ENCODE measurements at regions not wholly inside any gene's neighbourhood (a gene's known extent, or its start where the extent isn't known, plus 50 kb on each side); places are given as distances from the start of the nearest gene placed in this dataset.

DNA sequence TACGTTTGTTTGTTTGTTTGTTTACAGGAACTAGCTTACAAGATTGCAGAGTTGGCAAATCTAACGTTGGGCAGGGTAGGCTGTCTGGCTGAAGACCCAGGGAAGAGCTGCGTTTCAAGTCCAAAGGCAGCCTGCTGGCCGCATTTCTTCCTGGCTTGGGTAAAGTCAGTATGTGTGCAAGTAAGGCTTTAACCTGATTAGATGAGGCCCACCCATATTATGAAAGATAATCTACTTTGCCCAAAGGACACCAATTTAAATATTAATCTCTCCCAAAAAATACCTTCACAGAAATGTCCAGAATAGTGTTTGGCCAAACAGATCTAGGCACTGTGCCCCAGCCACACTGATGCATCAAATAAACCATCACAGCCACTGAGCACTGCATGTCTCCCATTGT is 228.9 kb upstream of the HABP2 start:
- DNase-seq (ENCODE audit: low read depth in 2 of 2): no peak

DNA sequence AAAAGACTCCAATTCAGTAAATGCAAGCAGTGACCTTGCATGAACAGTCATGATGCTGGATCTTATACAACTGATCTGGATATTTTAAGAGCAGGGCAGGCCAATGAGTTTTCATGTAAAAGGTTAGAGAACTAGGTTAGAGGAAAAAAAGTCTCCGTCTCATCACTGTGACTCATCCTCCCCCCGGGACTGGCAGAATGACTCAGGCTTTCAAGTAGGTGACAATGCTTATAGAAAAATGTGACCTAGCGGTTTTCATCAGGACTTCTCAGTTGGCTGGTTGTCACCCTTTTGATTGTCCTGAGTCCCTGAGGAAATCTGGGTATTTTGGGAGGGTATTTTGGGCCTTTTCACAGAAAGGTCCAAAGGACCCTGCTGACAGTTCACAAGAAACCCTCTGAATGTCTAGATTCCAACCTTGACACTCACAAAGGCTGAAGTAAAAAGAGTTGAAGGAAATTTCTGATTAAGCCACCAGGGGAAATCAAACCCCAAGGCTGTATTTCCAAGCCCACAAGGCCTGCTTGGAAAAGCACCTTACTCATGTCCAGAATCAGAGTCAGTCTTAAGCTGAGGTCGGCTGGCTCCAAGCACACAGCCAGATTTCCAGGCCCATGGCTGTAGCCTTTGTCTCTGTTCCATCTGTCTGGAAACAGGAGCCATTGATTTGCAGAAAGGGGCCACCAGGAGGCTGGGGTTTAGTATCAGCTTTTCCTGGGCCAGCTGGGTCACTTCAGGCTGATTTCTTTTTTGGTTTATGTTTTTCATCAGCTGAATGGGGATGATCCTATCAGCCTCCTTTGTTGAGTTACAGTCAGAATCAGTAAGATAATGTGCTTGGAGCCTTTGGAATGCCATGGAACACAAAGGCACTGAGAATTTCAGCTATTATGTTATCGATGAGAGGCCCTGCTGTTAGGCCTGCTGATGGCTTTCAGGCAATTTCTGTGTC is 226.4 kb upstream of the HABP2 start:
- DNase-seq (ENCODE audit: low read depth in 2 of 2): peak; percentile 1 to 9

DNA sequence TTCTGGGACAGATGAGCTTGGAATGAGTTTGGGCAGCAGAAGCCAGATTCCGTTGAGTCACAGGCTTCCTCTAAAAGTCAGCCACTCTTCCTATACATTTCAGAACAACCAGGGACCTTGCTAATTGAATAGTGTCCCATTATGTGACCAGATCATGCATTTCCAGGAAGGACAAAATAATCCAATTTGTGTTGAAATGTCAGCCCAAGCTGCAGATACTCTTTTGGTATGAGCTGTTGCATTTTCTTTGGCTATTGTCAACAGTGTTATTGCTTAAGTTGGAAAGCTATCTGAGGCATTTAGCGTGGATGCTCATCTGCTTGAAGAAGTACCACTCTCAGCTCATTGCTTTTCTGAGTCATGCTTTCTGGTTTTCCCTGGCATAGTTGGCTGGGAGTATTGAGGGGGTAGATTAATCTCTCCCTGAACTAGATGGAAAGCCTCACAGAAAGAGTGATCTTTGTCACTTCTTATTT is 223.7 kb upstream of the HABP2 start:
- no peak for DNase-seq (ENCODE audit: low read depth in 2 of 2)

DNA sequence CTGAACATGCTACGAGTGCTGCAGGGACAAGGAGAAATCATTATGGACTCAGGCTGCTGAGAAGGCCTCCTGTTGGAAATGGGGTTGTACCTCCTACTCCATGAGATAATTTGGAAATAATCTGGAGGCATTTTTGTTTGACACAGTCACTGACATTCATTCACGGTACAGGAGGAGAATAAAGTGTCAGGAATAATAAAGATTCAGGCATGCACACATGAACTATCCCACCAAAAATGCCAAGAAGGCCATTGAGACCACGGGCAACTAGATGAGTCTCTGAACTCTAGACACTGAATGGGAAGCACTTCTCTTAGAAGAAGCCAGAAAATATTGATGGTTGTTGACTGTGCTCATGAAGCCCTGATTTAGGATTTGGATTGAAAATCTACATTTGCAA is 220.9 kb upstream of the HABP2 start:
- DNase-seq (ENCODE audit: low read depth in 2 of 2): no peak

DNA sequence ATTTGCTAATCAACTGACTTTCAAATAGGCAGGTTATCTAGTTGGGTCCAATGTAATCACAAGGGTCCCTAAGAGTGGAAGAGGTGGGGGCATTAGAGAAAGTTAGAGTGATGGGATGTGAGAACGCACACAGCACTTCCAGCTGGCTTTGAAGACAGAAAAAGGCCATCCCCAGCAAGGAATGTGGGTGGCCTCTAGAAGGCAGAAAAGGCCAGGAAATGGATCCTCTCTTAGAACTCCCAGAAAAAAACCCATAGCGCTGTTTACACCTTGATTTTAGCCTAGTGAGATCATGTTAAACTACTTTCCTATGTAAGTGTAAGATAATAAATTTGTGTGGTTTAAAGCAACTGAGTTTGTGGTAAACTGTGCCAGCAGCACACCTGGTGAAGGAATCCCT is 219.5 kb upstream of the HABP2 start:
- no peak for DNase-seq (ENCODE audit: low read depth in 2 of 2)

DNA sequence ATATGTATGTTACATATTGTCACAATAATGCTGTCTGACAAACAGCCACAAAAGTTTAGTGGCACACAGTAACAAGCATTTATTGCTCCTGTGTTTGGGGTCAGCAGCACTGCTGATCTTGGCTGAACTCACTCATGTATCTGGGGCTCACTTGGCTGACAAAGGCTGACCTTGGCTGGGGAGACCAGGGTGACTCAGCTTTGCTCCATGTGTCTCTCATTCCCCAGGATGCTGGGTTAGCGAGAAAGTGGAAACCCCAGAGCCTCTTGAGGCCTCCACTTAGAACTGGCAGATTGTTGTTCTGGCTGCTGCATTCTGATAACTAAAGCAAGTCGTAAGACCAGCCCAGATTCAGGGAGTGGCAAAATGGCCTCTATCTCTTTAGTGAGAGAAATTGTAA is 217.3 kb upstream of the HABP2 start:
- DNase-seq (ENCODE audit: low read depth in 2 of 2): no peak

DNA sequence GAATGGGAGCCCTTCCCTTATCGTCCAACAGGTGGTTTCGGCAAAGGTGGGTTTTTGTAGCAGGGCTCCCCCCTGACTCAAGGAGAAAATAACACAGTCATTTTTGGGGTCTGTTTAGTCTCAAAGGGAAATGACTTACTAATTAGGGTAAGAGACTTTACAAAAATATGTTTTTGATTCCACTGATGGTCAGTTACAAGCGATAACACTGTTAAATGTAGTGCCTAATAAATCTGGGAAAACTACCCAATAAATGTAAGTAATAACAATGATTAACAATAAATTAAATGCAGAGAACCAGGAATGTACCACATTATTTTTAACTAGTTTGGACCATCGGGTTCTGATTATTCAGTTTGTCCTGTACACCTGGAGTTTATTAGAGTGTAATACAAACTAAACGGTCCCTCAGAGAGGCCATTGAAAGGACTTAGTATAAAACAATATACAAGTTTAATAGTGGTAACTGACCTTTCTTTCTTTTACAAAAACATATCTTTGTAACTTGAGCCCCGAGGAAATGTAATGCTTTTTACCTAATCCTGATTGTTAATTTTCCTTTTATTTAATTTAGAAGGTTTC is 216.2 kb upstream of the HABP2 start:
- no peak for DNase-seq (ENCODE audit: low read depth in 2 of 2)

DNA sequence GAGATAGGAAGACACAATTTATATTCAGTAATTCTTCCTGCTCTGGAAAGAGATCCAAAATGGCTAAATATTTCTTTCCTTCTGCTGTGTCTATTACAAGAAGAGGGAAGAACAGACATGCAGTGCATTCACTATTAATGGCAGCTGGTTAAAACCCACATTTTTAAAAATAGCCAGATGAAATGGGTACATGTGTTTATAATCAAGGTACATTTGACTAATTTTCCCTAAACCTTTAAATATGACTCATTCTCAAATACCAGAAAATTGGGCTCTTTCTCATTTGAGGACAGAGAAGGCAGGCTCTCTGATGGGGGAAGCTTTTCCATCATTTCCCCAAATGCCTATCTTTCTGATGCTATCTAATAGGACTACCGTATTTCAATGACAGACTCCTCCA is 215.7 kb upstream of the HABP2 start:
- DNase-seq (ENCODE audit: low read depth in 2 of 2): no peak

DNA sequence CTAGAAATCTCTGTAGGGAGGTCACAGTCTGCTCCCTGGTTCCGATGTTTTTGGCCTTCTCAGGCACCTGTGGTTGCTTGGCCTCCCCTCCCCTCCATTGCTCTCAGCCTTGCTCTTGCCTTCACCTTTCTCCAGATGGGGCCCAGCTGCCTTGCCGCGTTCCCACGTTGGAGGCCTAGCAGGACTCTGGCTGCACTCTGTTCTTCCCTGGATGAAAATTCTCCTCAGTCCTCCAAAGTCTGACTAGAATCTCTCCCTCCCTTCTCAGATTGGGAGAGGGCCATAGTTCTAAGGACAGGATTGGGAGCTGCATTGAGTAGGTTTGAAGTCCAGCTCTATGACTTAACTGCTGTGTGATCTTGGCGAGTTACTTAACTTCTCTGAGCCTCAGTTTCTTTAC is 213.7 kb upstream of the HABP2 start:
- no peak for DNase-seq (ENCODE audit: low read depth in 2 of 2)

DNA sequence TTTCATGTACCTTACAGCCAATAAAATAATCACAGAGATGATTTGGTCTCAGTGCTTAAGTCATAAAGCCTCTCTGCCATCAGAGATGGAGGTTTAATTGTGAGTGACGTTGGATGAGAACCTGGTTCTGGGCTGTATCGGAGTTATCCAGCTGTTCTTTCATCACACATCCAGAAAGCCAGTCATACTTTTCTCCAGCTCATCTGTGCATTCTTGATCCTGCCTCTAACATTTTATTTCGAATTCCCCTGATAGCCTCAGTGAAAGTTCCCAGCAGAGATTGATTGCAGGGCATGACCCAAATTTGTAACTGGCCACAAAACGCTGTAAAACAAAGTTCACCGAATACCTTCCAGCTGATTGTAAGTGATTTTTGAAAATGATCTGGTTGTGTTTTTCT is 212.6 kb upstream of the HABP2 start:
- no peak for DNase-seq (ENCODE audit: low read depth in 2 of 2)

DNA sequence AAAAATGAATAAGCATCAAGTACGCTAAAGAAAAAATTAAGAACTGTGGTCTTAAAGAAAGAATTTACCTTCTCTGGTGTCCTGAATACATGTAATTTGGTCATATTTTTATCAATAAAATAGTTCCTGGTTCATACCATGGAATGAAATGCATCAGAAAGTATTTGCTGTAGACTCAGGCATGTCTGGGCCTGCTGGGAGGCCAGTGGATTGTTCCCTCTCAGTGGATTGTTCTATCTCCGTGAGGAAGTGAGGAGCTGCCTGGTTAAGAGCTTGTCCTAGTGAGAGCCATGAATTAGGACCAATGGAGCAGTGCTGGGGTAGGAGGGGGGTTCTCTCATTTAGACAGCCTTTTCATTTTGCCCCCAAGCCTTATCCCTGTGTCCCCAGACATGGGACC is 211.7 kb upstream of the HABP2 start:
- DNase-seq (ENCODE audit: low read depth in 2 of 2): no peak

DNA sequence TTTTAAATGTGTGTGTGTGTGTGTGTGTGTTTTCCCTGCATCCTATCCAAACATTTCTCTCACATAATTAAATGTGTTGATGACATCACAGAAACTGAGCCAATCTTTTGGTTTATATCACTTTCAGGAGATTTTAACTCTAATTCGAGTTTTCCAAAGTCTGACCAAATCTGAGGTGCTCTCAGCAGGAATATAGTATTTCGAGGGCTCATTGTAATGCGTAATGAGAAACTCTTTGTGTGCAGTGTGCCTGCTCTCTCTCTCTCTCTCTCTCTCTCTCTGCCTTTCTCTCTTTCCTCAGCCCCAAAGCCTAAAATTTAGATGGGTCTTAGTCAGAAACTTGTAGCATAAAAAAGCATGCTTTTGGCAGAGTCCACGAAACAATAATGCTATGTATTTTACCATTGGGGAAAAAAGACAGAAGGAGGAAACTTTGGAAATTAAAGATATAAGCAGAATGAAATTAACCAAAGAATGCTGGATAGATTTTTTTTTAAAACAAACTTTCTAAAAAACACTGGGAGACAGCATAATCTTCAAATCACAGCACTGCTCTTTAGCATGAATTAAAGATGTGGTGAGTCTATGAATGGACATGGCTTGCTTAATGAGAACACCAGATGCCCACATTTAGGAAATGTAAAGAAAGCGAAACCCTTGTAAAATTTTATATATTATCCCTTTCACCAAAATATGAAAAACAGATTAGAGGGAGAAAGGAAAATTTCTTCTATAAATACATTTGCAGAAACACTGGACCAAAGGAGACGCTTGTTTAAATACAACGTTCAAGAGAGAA is 206.8 kb upstream of the HABP2 start:
- no peak for DNase-seq (ENCODE audit: low read depth in 2 of 2)

DNA sequence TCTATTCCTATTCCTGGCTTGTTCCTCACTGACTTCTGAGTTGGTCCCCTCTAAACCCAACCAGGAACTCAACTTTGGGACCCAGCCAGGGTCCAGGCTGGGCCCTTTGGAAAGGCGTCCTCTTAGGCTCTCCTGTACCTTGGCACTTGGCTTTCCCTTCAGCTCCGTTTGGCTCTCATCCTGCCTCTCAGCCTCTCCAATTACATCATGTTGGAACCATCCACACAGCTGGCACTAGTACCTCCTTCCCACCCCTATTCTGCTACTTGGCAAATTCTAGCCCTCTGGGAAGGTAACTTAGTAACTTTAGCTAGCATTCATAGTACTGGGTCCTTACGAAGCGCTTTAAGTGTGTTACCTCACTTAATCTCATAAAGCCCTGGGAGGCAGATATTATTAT is 205.3 kb upstream of the HABP2 start:
- no peak for DNase-seq (ENCODE audit: low read depth in 2 of 2)

DNA sequence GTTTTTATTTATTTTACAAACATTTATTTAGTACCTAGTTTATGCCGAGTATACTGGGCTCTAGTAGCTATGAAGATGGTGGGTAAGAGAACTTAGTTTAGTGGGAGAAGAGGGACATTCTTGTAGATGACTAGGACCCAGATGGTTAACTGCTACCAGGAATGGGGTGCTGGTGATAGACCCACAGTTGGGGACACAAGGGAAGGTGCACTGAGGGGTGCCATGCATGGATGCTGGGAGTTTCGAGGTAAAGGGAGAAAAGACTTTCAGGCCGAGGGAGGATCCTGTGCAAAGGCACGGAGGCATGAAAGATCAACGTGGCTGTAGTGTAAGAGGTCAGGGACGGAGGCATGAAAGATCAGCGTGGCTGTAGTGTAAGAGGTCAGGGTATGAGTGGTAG is 204.2 kb upstream of the HABP2 start:
- no peak for DNase-seq (ENCODE audit: low read depth in 2 of 2)

DNA sequence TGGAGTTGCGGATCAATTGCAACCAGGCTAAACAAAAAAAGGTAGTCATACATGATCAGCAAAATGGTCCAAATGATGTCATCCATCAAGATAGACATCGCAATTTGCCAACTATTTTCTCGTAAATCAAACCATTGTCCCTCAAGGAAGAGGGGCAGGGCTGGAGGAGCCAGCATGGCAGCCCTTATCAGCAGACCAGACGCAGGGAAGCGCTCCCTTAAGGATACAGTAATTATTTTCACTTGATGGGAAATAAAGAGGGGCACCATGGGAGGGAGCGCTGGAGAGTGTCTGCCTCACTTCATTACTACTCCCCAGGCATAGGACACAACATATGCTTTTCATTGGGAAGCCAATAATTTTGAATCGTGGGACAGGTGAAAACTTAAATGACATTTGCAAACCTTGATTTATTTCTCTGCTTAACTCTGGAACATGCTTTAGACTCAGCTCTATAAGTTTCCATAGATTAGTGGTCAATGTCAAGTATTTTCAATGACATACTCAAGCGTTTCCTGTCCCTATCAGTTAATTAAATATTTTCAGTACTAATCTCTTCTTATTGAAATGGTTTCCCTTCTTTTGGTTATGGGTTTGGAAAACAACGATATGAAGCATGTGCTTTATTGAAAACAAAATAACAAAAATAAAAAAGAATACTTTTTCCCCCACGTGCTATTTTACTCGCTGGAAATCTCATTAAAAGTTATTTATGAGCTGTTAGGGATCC is 202.4 kb upstream of the HABP2 start:
- DNase-seq (ENCODE audit: low read depth in 2 of 2): no peak

DNA sequence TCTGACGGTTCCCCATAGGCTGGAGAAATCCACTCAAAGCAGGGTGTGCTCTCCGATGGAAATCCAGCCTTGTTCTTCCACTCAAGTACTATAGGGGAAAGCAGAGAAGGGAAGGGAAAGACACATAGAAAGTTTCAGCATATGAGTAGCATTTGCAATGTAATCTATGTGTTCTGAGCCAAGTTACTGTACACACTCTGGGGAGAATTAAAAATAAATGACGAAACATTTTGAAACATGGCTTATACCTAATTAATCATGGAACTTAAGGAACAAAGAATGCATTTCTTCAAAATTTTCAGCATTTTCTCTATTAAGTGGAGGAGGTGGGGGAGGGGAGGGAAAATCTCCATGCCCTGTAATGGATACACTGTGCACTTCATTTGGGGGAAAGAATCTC is 198.1 kb upstream of the HABP2 start:
- no peak for DNase-seq (ENCODE audit: low read depth in 2 of 2)

DNA sequence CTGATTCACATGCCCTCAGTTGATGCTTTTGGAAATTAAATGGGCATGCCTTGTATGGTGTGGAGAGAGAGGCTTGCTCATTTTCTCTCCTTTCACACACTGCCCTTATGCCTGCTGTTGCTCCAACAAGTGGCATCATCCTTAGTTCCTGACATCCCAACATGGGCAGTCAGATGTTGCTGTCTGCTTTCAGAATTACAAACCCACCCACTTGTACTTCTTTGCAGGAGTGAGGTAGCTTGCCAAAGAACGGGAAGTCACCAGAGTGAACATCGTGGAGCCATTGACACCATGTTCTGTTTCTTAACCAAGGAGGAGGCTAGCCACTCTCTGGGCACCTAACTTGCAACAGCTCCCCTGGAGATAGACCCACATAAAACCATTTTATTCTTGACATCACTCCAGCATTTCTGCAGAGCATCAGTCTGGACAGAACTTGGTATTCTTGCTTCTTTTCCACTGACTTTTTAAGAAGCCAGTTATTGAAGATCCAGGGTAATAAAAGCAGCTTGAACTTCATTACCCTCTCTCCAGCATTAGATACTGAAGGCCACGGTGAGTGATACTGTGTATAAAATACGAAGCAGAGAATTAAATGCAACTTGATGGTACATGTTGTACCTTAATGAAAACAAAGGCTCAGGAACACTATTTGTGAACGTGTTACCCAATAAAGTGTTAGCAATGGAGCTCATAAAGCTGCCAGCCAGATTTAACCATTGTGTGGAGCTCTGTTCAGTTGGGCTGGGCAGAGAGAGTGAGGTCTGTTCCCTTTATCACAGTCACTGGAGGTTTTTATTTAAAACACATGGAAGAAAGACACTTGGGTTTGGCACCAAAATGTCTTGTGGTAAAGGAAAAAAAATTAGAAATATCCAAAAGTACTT is 195.8 kb upstream of the HABP2 start:
- DNase-seq (ENCODE audit: low read depth in 2 of 2): no peak

DNA sequence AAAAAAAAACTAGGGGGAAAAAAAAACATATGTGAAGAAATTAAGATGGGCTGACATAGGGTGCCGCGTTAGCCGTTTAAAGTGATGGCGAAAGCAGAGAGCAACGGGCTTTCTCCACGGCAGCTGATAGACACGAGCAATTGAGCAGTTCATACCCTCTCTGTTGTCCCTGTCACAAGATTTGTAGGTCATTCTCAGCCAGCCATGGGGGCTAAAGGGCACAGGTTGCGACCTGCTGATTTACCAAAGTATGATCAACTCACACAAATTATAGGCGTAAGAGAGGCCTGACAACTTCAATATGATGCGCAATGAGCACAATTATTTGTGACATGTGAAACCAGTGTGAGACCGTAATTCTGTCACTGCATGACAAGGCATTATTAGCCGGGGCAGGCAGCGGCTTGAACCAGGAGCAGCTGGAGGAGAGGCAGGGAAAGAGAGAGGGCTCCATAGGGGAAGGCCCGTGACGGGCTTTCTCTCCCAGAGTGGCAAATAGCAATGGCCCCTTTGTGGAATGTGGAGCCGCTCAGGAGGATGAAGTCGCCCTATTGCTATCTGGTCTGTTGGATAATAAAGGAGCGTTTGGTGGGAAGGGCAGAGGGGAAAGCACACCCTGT is 195.1 kb upstream of the HABP2 start:
- DNase-seq (ENCODE audit: low read depth in 2 of 2): no peak

DNA sequence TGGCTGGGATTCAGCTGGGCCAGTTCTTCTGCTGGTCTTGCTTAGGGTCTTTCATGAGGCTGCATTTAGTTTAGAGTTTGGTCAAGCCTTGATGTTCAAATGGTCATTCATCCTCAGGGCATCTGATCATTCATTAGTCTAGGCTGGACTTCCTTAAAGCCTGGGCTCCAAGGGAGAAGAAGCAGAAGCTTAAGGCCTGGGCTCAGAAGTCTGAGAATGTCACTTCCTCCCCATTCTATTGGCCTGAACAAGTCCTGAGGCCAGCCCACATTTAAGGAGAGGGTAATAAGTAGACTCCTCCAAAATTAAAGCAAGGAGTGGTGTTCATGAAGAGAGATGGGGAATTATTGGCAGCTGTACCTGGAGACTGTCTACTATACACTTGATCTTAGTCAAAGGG is 193.2 kb upstream of the HABP2 start:
- no peak for DNase-seq (ENCODE audit: low read depth in 2 of 2)

DNA sequence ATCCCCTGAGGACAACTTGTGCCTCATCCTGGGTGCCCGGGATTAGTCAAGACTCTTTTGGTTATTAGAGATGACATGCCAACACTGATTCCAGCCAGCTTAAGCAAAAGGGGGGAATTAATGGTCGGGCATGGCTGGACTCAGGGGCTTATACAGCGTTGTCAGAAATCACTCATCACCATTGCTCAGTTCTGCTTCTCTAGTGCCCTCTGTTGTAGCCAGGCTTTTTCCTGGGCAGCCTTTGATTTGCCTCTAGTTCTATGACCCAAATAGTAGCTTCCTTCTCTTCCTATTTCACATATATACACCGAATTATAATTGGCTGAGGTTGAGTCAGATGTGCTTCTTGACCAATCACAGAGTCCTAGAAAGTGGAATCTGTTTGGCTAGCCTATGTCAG is 192.0 kb upstream of the HABP2 start:
- DNase-seq (ENCODE audit: low read depth in 2 of 2): no peak
